OCI-LY3 (cell line): ENCODE measurements at regions not wholly inside any gene's neighbourhood (a gene's known extent, or its start where the extent isn't known, plus 50 kb on each side); places are given as distances from the start of the nearest gene placed in this dataset.

Source experiments
- EZH2phosphoT487 ChIP-seq: fragments of 200-600 bp; shearing (Covaris generic); IDR thresholded peaks from 2 replicates; pipeline ENCODE4 v1.6.1; 2018; ENCODE audit warnings: antibody characterized with exemption, mixed run types, low read depth
- TF ChIP-seq, protein P1 (sequence below): fragments of 200-600, 300-600 bp; sonication (generic); IDR thresholded peaks from 2 replicates; pipeline ENCODE4 v1.5.1; 2014; ENCODE audit warnings: antibody characterized with exemption, low read length, low read depth

DNA sequence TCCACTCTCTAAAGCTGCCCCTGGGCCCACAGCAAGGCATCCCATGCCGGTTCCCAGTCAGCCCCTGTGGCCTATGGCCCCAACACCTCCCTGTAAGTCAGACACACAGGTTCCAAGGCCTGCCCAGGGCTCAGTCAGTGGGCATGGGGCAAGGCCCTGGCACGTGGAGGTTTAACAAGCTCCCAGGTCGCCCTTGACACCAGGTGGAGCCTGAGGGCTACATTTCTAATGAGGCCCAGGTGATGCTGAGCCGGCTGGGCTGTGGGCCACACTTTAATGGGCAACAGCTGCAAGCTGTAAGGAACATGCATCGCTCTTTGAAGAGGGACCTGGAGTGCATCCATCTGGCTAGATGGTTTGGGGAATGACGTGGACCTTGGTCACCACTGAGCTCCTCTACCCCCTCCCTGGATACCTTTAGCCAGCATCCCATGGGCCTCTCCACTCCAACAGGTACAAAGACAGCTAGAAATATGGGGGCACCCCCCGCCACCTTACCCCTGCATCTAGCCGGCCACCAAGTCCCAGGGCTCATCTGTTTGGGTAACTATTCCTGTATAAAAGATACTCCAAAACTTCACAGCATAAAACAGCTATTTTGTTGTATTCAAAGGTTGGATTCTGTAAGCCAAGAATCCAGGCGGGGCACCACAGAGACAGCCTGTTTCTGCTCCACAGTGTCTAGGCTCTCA, 122.5 kb downstream of the OAT start:
- TF ChIP-seq, protein P1, sequence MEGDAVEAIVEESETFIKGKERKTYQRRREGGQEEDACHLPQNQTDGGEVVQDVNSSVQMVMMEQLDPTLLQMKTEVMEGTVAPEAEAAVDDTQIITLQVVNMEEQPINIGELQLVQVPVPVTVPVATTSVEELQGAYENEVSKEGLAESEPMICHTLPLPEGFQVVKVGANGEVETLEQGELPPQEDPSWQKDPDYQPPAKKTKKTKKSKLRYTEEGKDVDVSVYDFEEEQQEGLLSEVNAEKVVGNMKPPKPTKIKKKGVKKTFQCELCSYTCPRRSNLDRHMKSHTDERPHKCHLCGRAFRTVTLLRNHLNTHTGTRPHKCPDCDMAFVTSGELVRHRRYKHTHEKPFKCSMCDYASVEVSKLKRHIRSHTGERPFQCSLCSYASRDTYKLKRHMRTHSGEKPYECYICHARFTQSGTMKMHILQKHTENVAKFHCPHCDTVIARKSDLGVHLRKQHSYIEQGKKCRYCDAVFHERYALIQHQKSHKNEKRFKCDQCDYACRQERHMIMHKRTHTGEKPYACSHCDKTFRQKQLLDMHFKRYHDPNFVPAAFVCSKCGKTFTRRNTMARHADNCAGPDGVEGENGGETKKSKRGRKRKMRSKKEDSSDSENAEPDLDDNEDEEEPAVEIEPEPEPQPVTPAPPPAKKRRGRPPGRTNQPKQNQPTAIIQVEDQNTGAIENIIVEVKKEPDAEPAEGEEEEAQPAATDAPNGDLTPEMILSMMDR, result no peak
- TF ChIP-seq EZH2phosphoT487, result no peak
